ENCODE measurements at regions not wholly inside any gene's neighbourhood (a gene's known extent, or its start where the extent isn't known, plus 50 kb on each side); places are given as distances from the start of the nearest gene placed in this dataset.
"Not testable (repeated sequence)": the region's sequence is repeated elsewhere in the genome, so short reads cannot be mapped to it uniquely, and the experiment has no call there.

GRCh38 chr12:4191149-4191548, 82.4 kb upstream of the CCND2 start:
- no peak for DNase-seq

GRCh38 chr12:4190366-4191063, 83.0 kb upstream of the CCND2 start:
- no peak for DNase-seq

- no peak for DNase-seq
These were observed 83.8 kb upstream of the CCND2 start for GRCh38 chr12:4189721-4190120.

- DNase-seq: no peak
These were observed 85.6 kb upstream of the CCND2 start for GRCh38 chr12:4187916-4188315.

- not testable (repeated sequence) for DNase-seq
These were observed 86.2 kb upstream of the CCND2 start for GRCh38 chr12:4187315-4187714.

GRCh38 chr12:4178424-4179170, 95.0 kb upstream of the CCND2 start:
- no peak for DNase-seq

GRCh38 chr12:4177262-4177661, 96.3 kb upstream of the CCND2 start:
- no peak for DNase-seq

- DNase-seq: no peak
These were observed 97.4 kb upstream of the CCND2 start for GRCh38 chr12:4176168-4176567.

- DNase-seq: no peak
These were observed 99.1 kb upstream of the CCND2 start for GRCh38 chr12:4174417-4174816.

- DNase-seq: no peak
These were observed 100.6 kb upstream of the CCND2 start for GRCh38 chr12:4172999-4173398.

GRCh38 chr12:4171742-4172141, 101.8 kb upstream of the CCND2 start:
- no peak for DNase-seq

GRCh38 chr12:4169959-4170358, 103.6 kb upstream of the CCND2 start:
- no peak for DNase-seq

GRCh38 chr12:4169531-4169930, 104.0 kb upstream of the CCND2 start:
- no peak for DNase-seq

GRCh38 chr12:4168036-4168435, 105.5 kb upstream of the CCND2 start:
- no peak for DNase-seq

GRCh38 chr12:4164559-4165558, 108.7 kb upstream of the CCND2 start:
- peak; percentile 58 to 63 for DNase-seq

- DNase-seq: no peak
These were observed 109.4 kb upstream of the CCND2 start for GRCh38 chr12:4164188-4164558.

GRCh38 chr12:4161718-4162117, 111.8 kb upstream of the CCND2 start:
- no peak for DNase-seq

- no peak for DNase-seq
These were observed 113.1 kb upstream of the CCND2 start for GRCh38 chr12:4160314-4161040.

GRCh38 chr12:4159851-4160250, 113.7 kb upstream of the CCND2 start:
- DNase-seq: no peak

- no peak for DNase-seq
These were observed 115.3 kb upstream of the CCND2 start for GRCh38 chr12:4158306-4158705.

- no peak for DNase-seq
These were observed 116.4 kb upstream of the CCND2 start for GRCh38 chr12:4157122-4157521.

GRCh38 chr12:4156317-4156716, 117.2 kb upstream of the CCND2 start:
- no peak for DNase-seq

Measured in CD4-positive, alpha-beta T cell treated with Interferon alpha-2 for 1 hour (primary cell).